Hepatocyte (in vitro differentiated cells): ENCODE measurements at regions not wholly inside any gene's neighbourhood (a gene's known extent, or its start where the extent isn't known, plus 50 kb on each side); places are given as distances from the start of the nearest gene placed in this dataset.

Experiments used
- DNase-seq: peaks from one replicate; pipeline ENCODE4 v3.0.0-alpha.2; 2016; ENCODE audit warnings: low spot score
- H2AFZ ChIP-seq: fragments of 200-600 bp; sonication (generic); 2 replicates; pipeline ENCODE4 v1.6.0; 2016; ENCODE audit warnings: antibody characterized with exemption, mild to moderate bottlenecking
- H3K27ac ChIP-seq: fragments of 200-600 bp; sonication (generic); 2 replicates; pipeline ENCODE4 v1.5.1; 2016; ENCODE audit warnings: mild to moderate bottlenecking
- H3K27me3 ChIP-seq: fragments of 200-600 bp; sonication (generic); 2 replicates; pipeline ENCODE4 v1.6.1; 2016
- H3K36me3 ChIP-seq: fragments of 200-600 bp; sonication (generic); replicated peaks from 2 replicates; pipeline ENCODE4 v1.5.1; 2016; ENCODE audit warnings: low read depth; ENCODE audit not compliant: insufficient read depth
- H3K4me1 ChIP-seq: fragments of 200-600 bp; sonication (generic); 2 replicates; pipeline ENCODE4 v1.5.1; 2016; ENCODE audit warnings: mild to moderate bottlenecking, moderate library complexity; ENCODE audit not compliant: insufficient read depth
- H3K4me2 ChIP-seq: fragments of 200-600 bp; sonication (generic); 2 replicates; pipeline ENCODE4 v1.6.0; 2016
- H3K4me3 ChIP-seq: fragments of 200-600 bp; sonication (generic); 2 replicates; pipeline ENCODE4 v1.5.1; 2016; ENCODE audit warnings: mild to moderate bottlenecking
- H3K79me2 ChIP-seq: fragments of 200-600 bp; sonication (generic); 2 replicates; pipeline ENCODE4 v1.6.0; 2017; ENCODE audit warnings: mild to moderate bottlenecking
- H3K9me2 ChIP-seq: fragments of 200-600 bp; sonication (generic); replicated peaks from 2 replicates; pipeline ENCODE4 v1.6.0; 2017; ENCODE audit warnings: mild to moderate bottlenecking; ENCODE audit not compliant: insufficient read depth
- H3K9me3 ChIP-seq: fragments of 200-600 bp; sonication (generic); 2 replicates; pipeline ENCODE4 v1.5.1; 2016; ENCODE audit warnings: low read depth, mild to moderate bottlenecking
- H4K20me1 ChIP-seq: fragments of 200-600 bp; sonication (generic); 2 replicates; pipeline ENCODE4 v1.6.0; 2016; ENCODE audit warnings: mild to moderate bottlenecking; ENCODE audit not compliant: insufficient read depth, poor library complexity, severe bottlenecking
- CTCF ChIP-seq: fragments of 200-600 bp; sonication (generic); IDR thresholded peaks from 2 replicates; pipeline ENCODE4 v1.5.1; 2016; ENCODE audit warnings: antibody characterized with exemption, mild to moderate bottlenecking; ENCODE audit not compliant: poor library complexity
- EZH2 ChIP-seq: fragments of 200-600 bp; sonication (generic); IDR thresholded peaks from 2 replicates; pipeline ENCODE4 v1.6.1; 2016; ENCODE audit warnings: antibody characterized with exemption, mild to moderate bottlenecking, borderline replicate concordance
- EZH2phosphoT487 ChIP-seq: fragments of 200-600 bp; sonication (generic); IDR thresholded peaks from one replicate; pipeline ENCODE4 v1.6.1; 2018; ENCODE audit warnings: antibody characterized with exemption, mild to moderate bottlenecking, low read depth, moderate library complexity; ENCODE audit not compliant: unreplicated experiment, severe bottlenecking
- WGBS: methylation state at CpG from one replicate; pipeline ENCODE4 v1.1.6; 2016; ENCODE audit warnings: low lambda C conversion rate; ENCODE audit errors: missing lambda C conversion rate; 5-methylcytosine and 5-hydroxymethylcytosine counted together

GRCh38 chr15:46231786-46232185, 597.0 kb downstream of the SQOR start:
- H2AFZ ChIP-seq: no peak overlapping the region
- H3K4me2 ChIP-seq: no peak overlapping the region
- no peaks in the 10 kb centered on the region for H4K20me1 ChIP-seq
- no peak for TF ChIP-seq CTCF
- no peak for TF ChIP-seq EZH2phosphoT487
- TF ChIP-seq EZH2: no peak
- H3K4me1 ChIP-seq: no peaks in the 10 kb centered on the region
- H3K9me3 ChIP-seq: no peaks in the 10 kb centered on the region
- H3K79me2 ChIP-seq: no peaks in the 10 kb centered on the region
- 70% methylated on average over 5 of the region's 5 CpGs for WGBS
- H3K27me3 ChIP-seq: no peaks in the 10 kb centered on the region
- no peak overlapping the region for H3K27ac ChIP-seq
- no peaks in the 10 kb centered on the region for H3K36me3 ChIP-seq
- H3K9me2 ChIP-seq: no peaks in the 10 kb centered on the region
- H3K4me3 ChIP-seq: no peak overlapping the region
- DNase-seq: no peak

GRCh38 chr15:46232471-46232870, 597.6 kb downstream of the SQOR start:
- Histone ChIP-seq H3K4me1 (no peaks in the 10 kb centered on the region), H3K27ac (no peak overlapping the region), H4K20me1 (no peaks in the 10 kb centered on the region), H3K9me3 (no peaks in the 10 kb centered on the region), H2AFZ (no peak overlapping the region), H3K4me2 (no peak overlapping the region), H3K27me3 (no peaks in the 10 kb centered on the region), H3K79me2 (no peaks in the 10 kb centered on the region), H3K4me3 (no peak overlapping the region), H3K36me3 (no peaks in the 10 kb centered on the region), H3K9me2 (no peaks in the 10 kb centered on the region)
- WGBS: 46% methylated on average over 2 of the region's 2 CpGs
- no peak for DNase-seq
- no peak for TF ChIP-seq CTCF
- TF ChIP-seq EZH2: no peak
- no peak for TF ChIP-seq EZH2phosphoT487

GRCh38 chr15:46242935-46243334, 608.1 kb downstream of the SQOR start:
- H3K4me2 ChIP-seq: no peak overlapping the region
- H3K27ac ChIP-seq: no peak overlapping the region
- H3K79me2 ChIP-seq: no peaks in the 10 kb centered on the region
- H3K9me2 ChIP-seq: no peaks in the 10 kb centered on the region
- no peaks in the 10 kb centered on the region for H3K9me3 ChIP-seq
- no peaks in the 10 kb centered on the region for H3K27me3 ChIP-seq
- no peaks in the 10 kb centered on the region for H3K36me3 ChIP-seq
- 71% methylated on average over 1 of the region's 1 CpG for WGBS
- no peaks in the 10 kb centered on the region for H4K20me1 ChIP-seq
- TF ChIP-seq CTCF (no peak), EZH2 (no peak), EZH2phosphoT487 (no peak)
- H3K4me3 ChIP-seq: no peak overlapping the region
- no peaks in the 10 kb centered on the region for H3K4me1 ChIP-seq
- no peak overlapping the region for H2AFZ ChIP-seq
- DNase-seq: no peak

- no peaks in the 10 kb centered on the region for H3K9me2 ChIP-seq
- no peak for DNase-seq
- no peaks in the 10 kb centered on the region for H3K4me1 ChIP-seq
- H2AFZ ChIP-seq: no peak overlapping the region
- H3K4me3 ChIP-seq: no peak overlapping the region
- H4K20me1 ChIP-seq: no peaks in the 10 kb centered on the region
- no peak for TF ChIP-seq CTCF
- no peaks in the 10 kb centered on the region for H3K27me3 ChIP-seq
- no peaks in the 10 kb centered on the region for H3K36me3 ChIP-seq
- no peak overlapping the region for H3K4me2 ChIP-seq
- no peaks in the 10 kb centered on the region for H3K9me3 ChIP-seq
- H3K27ac ChIP-seq: no peak overlapping the region
- no peaks in the 10 kb centered on the region for H3K79me2 ChIP-seq
- 37% methylated on average over 3 of the region's 3 CpGs for WGBS
Measured at GRCh38 chr15:46251903-46252302, 617.1 kb downstream of the SQOR start.
